ENCODE measurements at regions not wholly inside any gene's neighbourhood (a gene's known extent, or its start where the extent isn't known, plus 50 kb on each side); places are given as distances from the start of the nearest gene placed in this dataset.

DNA sequence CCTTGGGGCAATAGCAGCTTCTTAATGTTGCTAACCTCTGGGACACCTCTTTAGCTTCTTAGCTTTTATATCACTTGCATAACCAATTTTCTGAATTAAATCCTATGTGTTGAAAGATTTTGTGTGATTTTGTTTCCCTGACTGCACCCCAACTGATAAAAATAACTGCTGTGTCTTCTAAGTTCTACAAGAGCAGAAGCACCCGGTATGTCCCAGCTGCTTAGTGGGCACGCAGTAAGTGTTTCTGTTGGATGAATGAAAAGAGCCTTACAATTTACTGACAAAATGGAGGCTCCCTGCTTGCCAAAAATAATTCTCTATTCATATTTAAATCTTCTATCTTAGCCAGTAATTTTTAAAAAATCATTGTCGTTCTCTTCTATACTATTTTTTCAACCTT lies 53.1 kb upstream of the GALNT5 start:
- H3K9ac ChIP-seq (ENCODE audit: low read length) = no peak overlapping the region
- no peaks in the 10 kb centered on the region for H3K9me3 ChIP-seq (ENCODE audit: control extremely low read depth in 1 of 3, control insufficient read depth in 2 of 3, insufficient read depth in 1 of 3, low read length in 2 of 3)
- no peak overlapping the region for H3K4me3 ChIP-seq (ENCODE audit: control extremely low read depth in 1 of 5, extremely low read depth in 1 of 5, insufficient read depth in 1 of 5, low read depth in 2 of 5, low read length in 4 of 5)
- DNase-seq = no peak
- H3K4me1 ChIP-seq (ENCODE audit: control insufficient read depth in 2 of 2, insufficient read depth in 2 of 2, low read length in 2 of 2) = no peaks in the 10 kb centered on the region
- ChIA-PET POLR2A (no interaction called here), CTCF (no interaction called here)
- no peaks in the 10 kb centered on the region for H3K27me3 ChIP-seq (replicated peaks in 1 of 4; ENCODE audit: control extremely low read depth in 1 of 4, control insufficient read depth in 3 of 4, insufficient read depth in 4 of 4, low read length in 3 of 4)
- no peaks in the 10 kb centered on the region for H3K79me2 ChIP-seq (ENCODE audit: control insufficient read depth, insufficient read depth, low read length)
- intact Hi-C loops (cut with micrococcal nuclease) = no loop called here
- no peaks in the 10 kb centered on the region for H3K36me3 ChIP-seq (replicated peaks in 1 of 2; ENCODE audit: control extremely low read depth in 1 of 2, control insufficient read depth in 1 of 2, extremely low read depth in 1 of 2, insufficient read depth in 2 of 2, low read length in 1 of 2)
- TF ChIP-seq, protein P1, sequence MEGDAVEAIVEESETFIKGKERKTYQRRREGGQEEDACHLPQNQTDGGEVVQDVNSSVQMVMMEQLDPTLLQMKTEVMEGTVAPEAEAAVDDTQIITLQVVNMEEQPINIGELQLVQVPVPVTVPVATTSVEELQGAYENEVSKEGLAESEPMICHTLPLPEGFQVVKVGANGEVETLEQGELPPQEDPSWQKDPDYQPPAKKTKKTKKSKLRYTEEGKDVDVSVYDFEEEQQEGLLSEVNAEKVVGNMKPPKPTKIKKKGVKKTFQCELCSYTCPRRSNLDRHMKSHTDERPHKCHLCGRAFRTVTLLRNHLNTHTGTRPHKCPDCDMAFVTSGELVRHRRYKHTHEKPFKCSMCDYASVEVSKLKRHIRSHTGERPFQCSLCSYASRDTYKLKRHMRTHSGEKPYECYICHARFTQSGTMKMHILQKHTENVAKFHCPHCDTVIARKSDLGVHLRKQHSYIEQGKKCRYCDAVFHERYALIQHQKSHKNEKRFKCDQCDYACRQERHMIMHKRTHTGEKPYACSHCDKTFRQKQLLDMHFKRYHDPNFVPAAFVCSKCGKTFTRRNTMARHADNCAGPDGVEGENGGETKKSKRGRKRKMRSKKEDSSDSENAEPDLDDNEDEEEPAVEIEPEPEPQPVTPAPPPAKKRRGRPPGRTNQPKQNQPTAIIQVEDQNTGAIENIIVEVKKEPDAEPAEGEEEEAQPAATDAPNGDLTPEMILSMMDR (IDR thresholded peaks at IDR 0.05) = no peak
- no peak for TF ChIP-seq EZH2 (IDR thresholded peaks at IDR 0.05; ENCODE audit: borderline replicate concordance, insufficient read depth, low read depth, low read length, poor library complexity, severe bottlenecking)
- H3K4me2 ChIP-seq (replicated peaks; ENCODE audit: low read depth, low read length, poor library complexity, severe bottlenecking) = no peak overlapping the region
- no peak overlapping the region for H3K27ac ChIP-seq (ENCODE audit: low read length in 2 of 2)
- no peak overlapping the region for H3K27ac Mint-ChIP-seq
- H3K9me3 Mint-ChIP-seq (ENCODE audit: insufficient read depth) = no peaks in the 10 kb centered on the region
- WGBS (ENCODE audit: insufficient coverage) = no CpG with 5 or more reads among the region's 3 CpGs
- no peaks in the 10 kb centered on the region for H3K4me1 Mint-ChIP-seq
- H2AFZ ChIP-seq (ENCODE audit: insufficient read depth, low read depth, low read length, poor library complexity, severe bottlenecking) = no peak overlapping the region
- H3K27me3 Mint-ChIP-seq = no peaks in the 10 kb centered on the region
- no peak overlapping the region for H3K4me3 Mint-ChIP-seq
- no peaks in the 10 kb centered on the region for H4K20me1 ChIP-seq (ENCODE audit: control insufficient read depth, insufficient read depth, low read length, poor library complexity, severe bottlenecking)
- ATAC-seq (ENCODE audit: low read depth) = no peak

DNA sequence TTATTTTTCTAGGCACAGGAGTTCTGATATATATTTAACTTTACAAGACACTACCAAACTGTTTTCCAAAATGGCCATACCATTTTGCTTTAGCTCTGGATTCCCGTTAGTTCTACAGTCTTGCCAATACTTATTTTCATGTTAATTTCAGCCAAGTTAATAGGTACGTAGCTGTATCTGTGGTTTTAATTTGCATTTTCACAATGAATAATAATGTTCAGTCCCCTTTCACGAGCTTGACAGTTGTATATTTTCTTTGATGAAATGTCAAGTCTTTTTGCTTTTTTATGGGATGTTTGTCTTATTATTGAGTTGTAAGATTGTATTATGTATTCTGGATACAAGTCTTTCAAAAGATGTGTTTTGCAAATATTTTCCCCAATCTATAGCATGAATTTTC lies 50.6 kb upstream of the GALNT5 start:
- no peak for TF ChIP-seq EZH2 (IDR thresholded peaks at IDR 0.05; ENCODE audit: borderline replicate concordance, insufficient read depth, low read depth, low read length, poor library complexity, severe bottlenecking)
- TF ChIP-seq, protein P1 (IDR thresholded peaks at IDR 0.05) = no peak
- no peaks in the 10 kb centered on the region for H3K79me2 ChIP-seq (ENCODE audit: control insufficient read depth, insufficient read depth, low read length)
- no peaks in the 10 kb centered on the region for H3K9me3 Mint-ChIP-seq (ENCODE audit: insufficient read depth)
- H4K20me1 ChIP-seq (ENCODE audit: control insufficient read depth, insufficient read depth, low read length, poor library complexity, severe bottlenecking) = no peaks in the 10 kb centered on the region
- H3K27ac ChIP-seq (ENCODE audit: low read length in 2 of 2) = no peak overlapping the region
- no CpG with 5 or more reads among the region's 3 CpGs for WGBS (ENCODE audit: insufficient coverage)
- H3K4me3 ChIP-seq (ENCODE audit: control extremely low read depth in 1 of 5, extremely low read depth in 1 of 5, insufficient read depth in 1 of 5, low read depth in 2 of 5, low read length in 4 of 5) = no peak overlapping the region
- intact Hi-C loops (cut with micrococcal nuclease) = no loop called here
- H3K4me1 Mint-ChIP-seq = no peaks in the 10 kb centered on the region
- H3K4me1 ChIP-seq (ENCODE audit: control insufficient read depth in 2 of 2, insufficient read depth in 2 of 2, low read length in 2 of 2) = no peaks in the 10 kb centered on the region
- no peak overlapping the region for H2AFZ ChIP-seq (ENCODE audit: insufficient read depth, low read depth, low read length, poor library complexity, severe bottlenecking)
- no peak overlapping the region for H3K9ac ChIP-seq (ENCODE audit: low read length)
- no peaks in the 10 kb centered on the region for H3K27me3 ChIP-seq (replicated peaks in 1 of 4; ENCODE audit: control extremely low read depth in 1 of 4, control insufficient read depth in 3 of 4, insufficient read depth in 4 of 4, low read length in 3 of 4)
- no peak for DNase-seq
- no peak for ATAC-seq (ENCODE audit: low read depth)
- no peaks in the 10 kb centered on the region for H3K9me3 ChIP-seq (ENCODE audit: control extremely low read depth in 1 of 3, control insufficient read depth in 2 of 3, insufficient read depth in 1 of 3, low read length in 2 of 3)
- no peaks in the 10 kb centered on the region for H3K27me3 Mint-ChIP-seq
- ChIA-PET POLR2A (no interaction called here), CTCF (no interaction called here)
- no peak overlapping the region for H3K4me2 ChIP-seq (replicated peaks; ENCODE audit: low read depth, low read length, poor library complexity, severe bottlenecking)
- no peak overlapping the region for H3K27ac Mint-ChIP-seq
- H3K4me3 Mint-ChIP-seq = no peak overlapping the region
- no peaks in the 10 kb centered on the region for H3K36me3 ChIP-seq (replicated peaks in 1 of 2; ENCODE audit: control extremely low read depth in 1 of 2, control insufficient read depth in 1 of 2, extremely low read depth in 1 of 2, insufficient read depth in 2 of 2, low read length in 1 of 2)

Measured in B cell (primary cell).